HG02763 (cell line): ENCODE measurements at regions not wholly inside any gene's neighbourhood (a gene's known extent, or its start where the extent isn't known, plus 50 kb on each side); places are given as distances from the start of the nearest gene placed in this dataset.
"Not testable (repeated sequence)": the region's sequence is repeated elsewhere in the genome, so short reads cannot be mapped to it uniquely, and the experiment has no call there.

Source experiments
- ATAC-seq: cut with Tn5 transposase; IDR thresholded peaks from one replicate; pipeline ENCODE4 v1.9.1; 2021; ENCODE audit warnings: mild to moderate bottlenecking, moderate library complexity; ENCODE audit not compliant: unreplicated experiment

GRCh38 chr7:80019809-80020207 is 114.8 kb upstream of the GNAI1 start:
- not testable (repeated sequence) for ATAC-seq

- peak; percentile 87 for ATAC-seq
These were observed 115.5 kb upstream of the GNAI1 start for GRCh38 chr7:80018941-80019808.

- no peak for ATAC-seq
These were observed 117.4 kb upstream of the GNAI1 start for GRCh38 chr7:80017101-80017698.

- no peak for ATAC-seq
These were observed 120.1 kb upstream of the GNAI1 start for GRCh38 chr7:80014511-80014910.

GRCh38 chr7:80008039-80008438 is 126.6 kb upstream of the GNAI1 start:
- ATAC-seq: no peak

- no peak for ATAC-seq
These were observed 131.8 kb upstream of the GNAI1 start for GRCh38 chr7:80002865-80003264.

- ATAC-seq: no peak
These were observed 136.3 kb upstream of the GNAI1 start for GRCh38 chr7:79998363-79998762.

- no peak for ATAC-seq
These were observed 137.3 kb upstream of the GNAI1 start for GRCh38 chr7:79997345-79997744.

GRCh38 chr7:79995741-79996140 is 138.9 kb upstream of the GNAI1 start:
- not testable (repeated sequence) for ATAC-seq

- no peak for ATAC-seq
These were observed 146.0 kb upstream of the GNAI1 start for GRCh38 chr7:79988653-79989052.

GRCh38 chr7:79984210-79984609 is 150.4 kb upstream of the GNAI1 start:
- no peak for ATAC-seq

- no peak for ATAC-seq
These were observed 152.4 kb upstream of the GNAI1 start for GRCh38 chr7:79982141-79982770.

- no peak for ATAC-seq
These were observed 154.3 kb upstream of the GNAI1 start for GRCh38 chr7:79980376-79980775.

- ATAC-seq: no peak
These were observed 155.2 kb upstream of the GNAI1 start for GRCh38 chr7:79979437-79979836.

GRCh38 chr7:79977481-79977880 is 157.2 kb upstream of the GNAI1 start:
- no peak for ATAC-seq

- not testable (repeated sequence) for ATAC-seq
These were observed 158.0 kb upstream of the GNAI1 start for GRCh38 chr7:79976711-79977020.

GRCh38 chr7:79975986-79976710 is 158.5 kb upstream of the GNAI1 start:
- not testable (repeated sequence) for ATAC-seq

GRCh38 chr7:79973455-79973854 is 161.2 kb upstream of the GNAI1 start:
- ATAC-seq: no peak

- ATAC-seq: no peak
These were observed 163.6 kb upstream of the GNAI1 start for GRCh38 chr7:79971058-79971457.

- ATAC-seq: no peak
These were observed 165.7 kb upstream of the GNAI1 start for GRCh38 chr7:79968894-79969293.

GRCh38 chr7:79968077-79968648 is 166.5 kb upstream of the GNAI1 start:
- no peak for ATAC-seq
